NCI-H774 (cell line): ENCODE measurements at regions not wholly inside any gene's neighbourhood (a gene's known extent, or its start where the extent isn't known, plus 50 kb on each side); places are given as distances from the start of the nearest gene placed in this dataset.

ENCODE experiments used
- DNase-seq: peaks from one replicate; lab custom pipeline; 2025; lab: John Stamatoyannopoulos, UW

- no peak for DNase-seq
Measured at GRCh38 chr10:105793071-105793470, 1152.0 kb downstream of the SORCS3 start.

- DNase-seq = no peak
Measured at GRCh38 chr10:105785721-105786120, 1144.6 kb downstream of the SORCS3 start.

GRCh38 chr10:105783936-105784483 lies 1142.9 kb downstream of the SORCS3 start:
- DNase-seq = no peak

DNA sequence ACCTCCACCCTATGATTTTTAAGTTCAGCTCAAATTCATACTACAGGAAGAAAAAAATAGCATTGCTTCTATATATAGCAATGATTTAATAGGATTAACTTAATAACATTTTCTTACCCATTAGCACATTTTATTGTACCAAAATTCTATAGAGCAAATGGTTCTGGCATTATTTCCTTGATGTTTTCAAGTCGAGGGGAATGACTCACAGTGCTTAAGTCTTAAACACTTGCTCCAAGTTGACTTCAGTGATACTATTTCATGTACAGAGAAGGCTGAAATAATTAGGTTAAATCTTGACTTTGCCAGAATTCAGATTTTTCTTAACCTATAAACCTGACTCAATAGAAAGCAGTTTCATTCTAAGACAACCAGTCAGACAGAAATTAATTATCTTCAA lies 1133.8 kb downstream of the SORCS3 start:
- no peak for DNase-seq

GRCh38 chr10:105774351-105774750 lies 1133.3 kb downstream of the SORCS3 start:
- no peak for DNase-seq

DNA sequence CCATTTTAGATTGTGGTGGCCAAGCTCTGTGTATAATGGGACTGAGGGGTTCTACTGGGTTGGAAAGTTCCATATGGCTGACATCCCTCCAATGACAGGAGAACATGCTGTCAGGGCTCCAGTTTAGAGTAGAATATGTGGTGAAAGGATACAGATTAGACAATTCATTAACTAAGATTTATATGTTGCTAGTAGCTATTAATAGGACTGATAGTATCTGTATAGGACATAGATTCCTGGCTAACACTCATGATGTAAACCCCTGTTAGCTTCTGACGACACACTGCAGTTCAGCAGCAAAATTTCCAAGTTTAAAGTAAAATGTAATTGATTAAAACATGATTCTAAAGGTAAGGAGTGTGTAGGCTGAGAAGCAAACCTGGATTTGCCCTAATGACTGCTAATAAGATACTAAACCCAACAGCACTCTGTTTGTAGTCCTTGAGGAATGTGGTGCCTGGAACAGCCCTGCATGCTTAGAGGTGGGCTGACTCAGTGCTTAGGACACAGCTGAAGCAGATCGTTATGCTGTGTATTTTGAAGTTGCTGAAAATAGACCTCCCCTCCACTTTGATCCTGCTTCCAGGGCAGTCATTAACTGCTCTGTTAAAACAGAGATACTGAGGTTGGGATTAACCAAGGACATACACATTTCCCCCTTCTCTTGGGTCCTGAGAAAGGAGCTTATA lies 1129.6 kb downstream of the SORCS3 start:
- DNase-seq = no peak

- DNase-seq = no peak
Measured at GRCh38 chr10:105769248-105770184, 1128.4 kb downstream of the SORCS3 start.

DNA sequence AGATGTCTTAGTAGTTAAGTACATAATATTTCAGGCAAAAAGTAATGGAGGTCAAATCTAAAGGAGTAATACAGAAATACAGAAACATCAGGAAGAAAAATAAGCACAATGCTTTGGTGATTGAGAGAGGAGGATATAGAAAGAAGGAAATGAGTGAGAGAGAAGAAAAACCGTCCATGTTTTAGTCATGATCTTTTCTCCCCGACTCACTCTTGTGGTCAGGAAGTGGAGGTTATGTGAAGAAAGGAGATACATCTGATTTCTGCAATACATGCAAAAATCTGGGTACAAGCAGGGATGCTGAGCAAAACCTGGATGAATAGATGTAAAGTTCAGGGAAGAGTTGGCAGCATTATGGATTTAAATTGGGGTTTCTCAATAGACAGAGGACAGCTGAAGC lies 1122.5 kb downstream of the SORCS3 start:
- no peak for DNase-seq

- no peak for DNase-seq
Measured at GRCh38 chr10:105761576-105762260, 1120.6 kb downstream of the SORCS3 start.

DNA sequence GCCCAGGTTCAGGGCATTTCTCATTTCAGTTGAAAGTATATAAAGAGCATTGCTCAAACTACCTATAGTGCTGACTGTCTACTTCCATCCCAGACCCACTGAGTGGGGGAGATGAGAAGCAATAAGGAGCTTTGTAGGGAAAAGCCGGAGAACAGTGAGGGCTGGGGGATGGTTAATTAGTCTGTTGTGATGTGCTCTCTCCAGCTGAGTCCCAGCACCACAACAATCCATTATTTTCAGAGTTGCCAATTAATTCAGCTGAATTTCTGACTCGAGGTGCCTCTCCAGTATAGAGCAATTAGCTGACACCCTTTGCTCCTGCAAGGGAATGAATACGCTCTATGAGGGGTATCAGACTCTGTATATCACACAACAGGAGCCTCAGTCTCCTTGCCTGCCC lies 1118.6 kb downstream of the SORCS3 start:
- DNase-seq = no peak

GRCh38 chr10:105758209-105758998 lies 1117.3 kb downstream of the SORCS3 start:
- DNase-seq = no peak

DNA sequence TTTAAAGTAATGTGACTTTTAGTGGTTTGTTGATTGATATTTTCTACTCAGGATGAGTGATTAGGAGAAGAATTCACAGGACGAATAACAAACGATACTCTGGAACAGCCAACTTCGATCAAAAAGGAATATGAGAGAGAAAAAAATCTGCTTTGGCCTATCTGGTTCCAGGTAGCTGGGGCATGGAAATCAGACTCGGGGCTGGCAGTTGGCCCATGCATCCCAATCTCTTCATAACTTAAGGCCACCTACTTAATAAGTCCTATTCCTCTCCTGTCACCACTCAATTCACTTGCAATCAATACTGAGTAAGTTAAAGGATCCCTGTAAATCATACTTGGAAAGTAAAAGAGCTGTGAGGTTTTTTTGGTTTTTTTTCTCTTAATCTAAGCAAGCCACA lies 1116.2 kb downstream of the SORCS3 start:
- DNase-seq = no peak

DNA sequence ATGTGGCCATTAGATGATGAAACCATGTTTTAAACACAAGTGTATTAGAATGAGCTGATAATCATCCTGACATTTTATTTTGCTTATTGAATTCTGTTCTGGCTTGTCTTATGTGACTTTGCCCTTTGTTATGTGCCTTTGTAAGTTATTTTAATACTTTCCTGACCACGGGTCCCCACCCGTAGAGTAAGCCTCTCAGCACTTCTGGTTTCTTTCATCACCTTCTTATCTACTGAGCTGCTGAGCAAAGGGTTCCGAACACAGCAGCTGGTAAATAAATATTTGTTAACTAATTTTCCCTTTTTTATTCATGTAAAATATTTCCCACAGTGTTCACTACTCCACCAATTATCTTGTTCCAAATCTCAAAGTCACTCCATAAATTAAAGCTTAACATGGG lies 1115.3 kb downstream of the SORCS3 start:
- no peak for DNase-seq

- no peak for DNase-seq
Measured at GRCh38 chr10:105751688-105752087, 1110.6 kb downstream of the SORCS3 start.

GRCh38 chr10:105745596-105746148 lies 1104.6 kb downstream of the SORCS3 start:
- DNase-seq = no peak

GRCh38 chr10:105743343-105744056 lies 1102.4 kb downstream of the SORCS3 start:
- DNase-seq = no peak

GRCh38 chr10:105742923-105743322 lies 1101.8 kb downstream of the SORCS3 start:
- DNase-seq = no peak

DNA sequence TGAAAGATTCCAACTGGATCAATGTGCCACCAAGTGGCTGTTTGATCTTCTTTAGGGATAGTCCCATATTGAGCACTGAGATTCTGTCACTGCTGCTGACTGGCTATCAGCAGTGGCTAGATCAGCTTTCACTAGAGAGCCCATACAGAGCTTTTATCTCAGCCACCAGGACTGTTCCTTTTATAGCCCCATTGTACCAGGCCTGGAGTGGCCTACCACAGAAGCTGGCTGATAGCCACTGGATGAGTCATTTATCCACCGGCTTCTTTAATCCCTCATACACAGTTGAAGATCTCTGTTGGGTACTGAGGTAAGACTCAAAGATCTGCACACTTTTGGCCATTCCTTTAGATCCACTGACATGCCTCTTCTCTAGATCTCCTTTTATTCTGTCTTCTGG lies 1101.1 kb downstream of the SORCS3 start:
- DNase-seq = no peak

GRCh38 chr10:105734479-105734878 lies 1093.4 kb downstream of the SORCS3 start:
- no peak for DNase-seq

DNA sequence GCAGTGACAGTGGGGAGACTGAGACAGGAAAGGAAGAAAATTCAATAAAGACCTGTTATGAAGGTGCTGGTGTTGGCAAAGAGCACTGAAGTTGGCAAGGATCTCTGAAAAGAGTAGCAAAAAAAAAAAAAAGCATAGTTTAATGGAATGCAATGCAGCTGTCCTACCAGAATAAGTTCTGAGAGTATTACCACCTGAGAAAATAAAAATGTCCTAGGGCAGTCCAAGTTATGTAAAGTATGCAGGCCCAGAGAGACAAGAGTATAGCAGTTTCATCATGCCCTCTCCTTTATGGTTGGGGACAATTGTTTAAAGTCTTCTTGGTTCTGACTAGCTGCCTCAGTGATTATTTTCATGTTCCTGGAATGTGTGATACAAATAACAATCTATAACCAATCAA lies 1092.8 kb downstream of the SORCS3 start:
- DNase-seq = no peak

DNA sequence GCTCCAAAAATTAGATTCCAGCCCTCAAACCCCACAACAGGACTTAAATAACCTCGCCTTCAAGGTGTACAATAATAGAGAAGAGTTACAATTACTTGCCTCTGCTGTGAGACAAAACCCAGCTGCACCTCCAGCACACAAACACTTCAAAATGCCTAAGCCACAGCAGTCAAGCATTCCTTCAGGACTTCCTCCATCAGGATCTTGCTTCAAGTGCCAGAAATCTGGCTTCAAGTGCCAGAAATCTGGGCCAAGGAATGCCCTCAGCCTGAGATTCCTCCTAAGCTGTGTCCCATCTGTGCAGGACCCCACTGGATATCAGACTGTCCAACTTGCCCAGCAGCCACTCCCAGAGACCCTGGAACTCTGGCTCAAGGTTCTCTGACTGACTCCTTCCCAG lies 1088.3 kb downstream of the SORCS3 start:
- no peak for DNase-seq
